AG08396 (cell line): ENCODE measurements at regions not wholly inside any gene's neighbourhood (a gene's known extent, or its start where the extent isn't known, plus 50 kb on each side); places are given as distances from the start of the nearest gene placed in this dataset.

Experiments used
- DNase-seq: peaks from one replicate; pipeline ENCODE4 v3.0.0; 2012; ENCODE audit warnings: low spot score, mixed read lengths

- DNase-seq, result no peak
These were observed 1248.5 kb downstream of the ROBO1 start for GRCh38 chr3:78519281-78519680.

- no peak for DNase-seq
These were observed 1238.2 kb downstream of the ROBO1 start for GRCh38 chr3:78529601-78530000.

GRCh38 chr3:78540485-78540884 lies 1227.3 kb downstream of the ROBO1 start:
- DNase-seq, result no peak

GRCh38 chr3:78545827-78546226 lies 1222.0 kb downstream of the ROBO1 start:
- no peak for DNase-seq
